Testis (tissue), 2 donors: ENCODE measurements at regions not wholly inside any gene's neighbourhood (a gene's known extent, or its start where the extent isn't known, plus 50 kb on each side); places are given as distances from the start of the nearest gene placed in this dataset.

Experiments used
- POLR2A ChIP-seq: fragments of 450-650 bp; IDR thresholded peaks from one replicate; pipeline ENCODE4 v1.6.1; 2017; ENCODE audit warnings: antibody characterized with exemption, mild to moderate bottlenecking, moderate library complexity
- TF ChIP-seq, protein P1 (sequence below), 3 experiments: fragments of 450-650 bp in 2 of 3; fragments of 200-600 bp in 1 of 3; sonication (generic) in 1 of 3; IDR thresholded peaks; one replicate each; pipeline ENCODE4 v1.5.1; 2016 to 2019; ENCODE audit warnings: antibody characterized with exemption in 3 of 3, mild to moderate bottlenecking in 2 of 3, moderate library complexity in 1 of 3

GRCh38 chr5:4215143-4215542 is 619.5 kb downstream of the IRX1 start:
- TF ChIP-seq, protein P1, sequence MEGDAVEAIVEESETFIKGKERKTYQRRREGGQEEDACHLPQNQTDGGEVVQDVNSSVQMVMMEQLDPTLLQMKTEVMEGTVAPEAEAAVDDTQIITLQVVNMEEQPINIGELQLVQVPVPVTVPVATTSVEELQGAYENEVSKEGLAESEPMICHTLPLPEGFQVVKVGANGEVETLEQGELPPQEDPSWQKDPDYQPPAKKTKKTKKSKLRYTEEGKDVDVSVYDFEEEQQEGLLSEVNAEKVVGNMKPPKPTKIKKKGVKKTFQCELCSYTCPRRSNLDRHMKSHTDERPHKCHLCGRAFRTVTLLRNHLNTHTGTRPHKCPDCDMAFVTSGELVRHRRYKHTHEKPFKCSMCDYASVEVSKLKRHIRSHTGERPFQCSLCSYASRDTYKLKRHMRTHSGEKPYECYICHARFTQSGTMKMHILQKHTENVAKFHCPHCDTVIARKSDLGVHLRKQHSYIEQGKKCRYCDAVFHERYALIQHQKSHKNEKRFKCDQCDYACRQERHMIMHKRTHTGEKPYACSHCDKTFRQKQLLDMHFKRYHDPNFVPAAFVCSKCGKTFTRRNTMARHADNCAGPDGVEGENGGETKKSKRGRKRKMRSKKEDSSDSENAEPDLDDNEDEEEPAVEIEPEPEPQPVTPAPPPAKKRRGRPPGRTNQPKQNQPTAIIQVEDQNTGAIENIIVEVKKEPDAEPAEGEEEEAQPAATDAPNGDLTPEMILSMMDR (IDR thresholded peaks at IDR 0.05) = no peak
- TF ChIP-seq POLR2A = no peak
